BJ (cell line): ENCODE measurements at regions not wholly inside any gene's neighbourhood (a gene's known extent, or its start where the extent isn't known, plus 50 kb on each side); places are given as distances from the start of the nearest gene placed in this dataset.
"Not testable (repeated sequence)": the region's sequence is repeated elsewhere in the genome, so short reads cannot be mapped to it uniquely, and the experiment has no call there.

Source experiments
- CTCF ChIA-PET: fragments of 350-600 bp; formaldehyde crosslinking; extraction: SDS; loops from one replicate; lab custom pipeline; 2021; ENCODE audit warnings: antibody characterized with exemption, inconsistent platforms; lab: Yijun Ruan, JAX
- POLR2A ChIA-PET: fragments of 300-600 bp; sonication (Branson Sonifier 250); formaldehyde crosslinking; extraction: SDS; loops from one replicate; lab custom pipeline; 2021; ENCODE audit warnings: antibody characterized with exemption; lab: Charles Lee
- DNase-seq: peaks from one replicate; pipeline ENCODE4 v3.0.0-alpha.2; 2011; ENCODE audit warnings: low read depth
- H3K27me3 ChIP-seq: 2 replicates; pipeline ENCODE4 v1.6.0; 2011; ENCODE audit warnings: low read length; ENCODE audit not compliant: control insufficient read depth, insufficient read depth
- H3K36me3 ChIP-seq: 2 replicates; pipeline ENCODE4 v1.5.1; 2011; ENCODE audit warnings: low read length; ENCODE audit not compliant: control insufficient read depth, insufficient read depth
- H3K4me3 ChIP-seq: 2 replicates; pipeline ENCODE4 v1.5.1; 2011; ENCODE audit warnings: low read depth, mild to moderate bottlenecking, control low read depth, low read length
- CTCF ChIP-seq: IDR thresholded peaks from 2 replicates; pipeline ENCODE4 v1.5.1; 2011; ENCODE audit warnings: low read depth, mild to moderate bottlenecking, control low read depth, inconsistent platforms, low read length, moderate library complexity; ENCODE audit not compliant: insufficient read depth

- POLR2A ChIA-PET, result no interaction called here
- DNase-seq, result no peak
- Histone ChIP-seq H3K4me3 (no peak overlapping the region), H3K36me3 (no peaks in the 10 kb centered on the region), H3K27me3 (no peaks in the 10 kb centered on the region)
- CTCF ChIA-PET, result no interaction called here
- no peak for TF ChIP-seq CTCF
Measured at GRCh38 chrX:150119323-150119722, 181.0 kb upstream of the EOLA2 start.

GRCh38 chrX:150125045-150125444, 186.8 kb upstream of the EOLA2 start:
- DNase-seq, CTCF ChIA-PET, POLR2A ChIA-PET, H3K4me3 ChIP-seq, H3K27me3 ChIP-seq, H3K36me3 ChIP-seq: not testable (repeated sequence)

GRCh38 chrX:150127216-150127615, 188.9 kb upstream of the EOLA2 start:
- CTCF ChIA-PET, result no interaction called here
- no peak for DNase-seq
- POLR2A ChIA-PET, result no interaction called here
- Histone ChIP-seq H3K4me3 (no peak overlapping the region), H3K27me3 (no peaks in the 10 kb centered on the region), H3K36me3 (no peaks in the 10 kb centered on the region)
- no peak for TF ChIP-seq CTCF

- DNase-seq, result no peak
- Histone ChIP-seq H3K27me3 (no peaks in the 10 kb centered on the region), H3K36me3 (no peaks in the 10 kb centered on the region), H3K4me3 (no peak overlapping the region)
- TF ChIP-seq CTCF, result no peak
- ChIA-PET POLR2A (no interaction called here), CTCF (no interaction called here)
Measured at GRCh38 chrX:150143721-150144440, 205.6 kb upstream of the EOLA2 start.

GRCh38 chrX:150146271-150146896, 208.1 kb upstream of the EOLA2 start:
- ChIA-PET CTCF (no interaction called here), POLR2A (no interaction called here)
- no peaks in the 10 kb centered on the region for H3K27me3 ChIP-seq
- DNase-seq, result no peak
- H3K4me3 ChIP-seq, result no peak overlapping the region
- TF ChIP-seq CTCF, result no peak
- no peaks in the 10 kb centered on the region for H3K36me3 ChIP-seq
